DND-41 (cell line): ENCODE measurements at regions not wholly inside any gene's neighbourhood (a gene's known extent, or its start where the extent isn't known, plus 50 kb on each side); places are given as distances from the start of the nearest gene placed in this dataset.

Experiments
- ATAC-seq: fragments of 200-7000 bp; cut with Tn5 transposase; 3 replicates; pipeline ENCODE4 v1.9.1; 2021; ENCODE audit warnings: low read depth; ENCODE audit not compliant: insufficient read depth
- DNase-seq: peaks from one replicate; pipeline ENCODE4 v3.0.0-alpha.2; 2020
- H2AFZ ChIP-seq: 2 replicates; pipeline ENCODE4 v1.6.0; 2012; ENCODE audit warnings: low read depth, low read length
- H3K27ac ChIP-seq: 2 replicates; pipeline ENCODE4 v1.5.1; 2012; ENCODE audit warnings: low read length, inconsistent platforms
- H3K27me3 ChIP-seq: fragments of 200-600 bp; sonication (generic); 2 replicates; pipeline ENCODE4 v1.6.0; 2012; ENCODE audit warnings: low read length, mild to moderate bottlenecking, inconsistent platforms; ENCODE audit not compliant: insufficient read depth, poor library complexity
- H3K36me3 ChIP-seq: 2 replicates; pipeline ENCODE4 v1.5.1; 2012; ENCODE audit warnings: low read length, inconsistent platforms; ENCODE audit not compliant: insufficient read depth
- H3K4me1 ChIP-seq: 2 replicates; pipeline ENCODE4 v1.5.1; 2012; ENCODE audit warnings: mild to moderate bottlenecking, low read length; ENCODE audit not compliant: insufficient read depth
- H3K4me2 ChIP-seq: 2 replicates; pipeline ENCODE4 v1.6.0; 2012; ENCODE audit warnings: mild to moderate bottlenecking, moderate library complexity, low read length, inconsistent platforms; ENCODE audit not compliant: insufficient read depth
- H3K4me3 ChIP-seq, 2 experiments: fragments of 200-600 bp in 1 of 2; shearing (Covaris generic) in 1 of 2; 2 replicates each; pipeline ENCODE4 v1.5.1; 2012 to 2016; ENCODE audit warnings: inconsistent platforms in 2 of 2, low read length in 2 of 2, mild to moderate bottlenecking in 2 of 2, low read depth in 1 of 2, moderate library complexity in 1 of 2
- H3K79me2 ChIP-seq: 2 replicates; pipeline ENCODE4 v1.6.0; 2012; ENCODE audit warnings: low read length, inconsistent platforms; ENCODE audit not compliant: insufficient read depth
- H3K9ac ChIP-seq: 2 replicates; pipeline ENCODE4 v1.6.0; 2012; ENCODE audit warnings: low read depth, mild to moderate bottlenecking, inconsistent platforms, low read length, moderate library complexity
- H3K9me3 ChIP-seq: 2 replicates; pipeline ENCODE4 v1.5.1; 2012; ENCODE audit warnings: low read length, moderate library complexity, mild to moderate bottlenecking, inconsistent platforms; ENCODE audit not compliant: insufficient read depth, severe bottlenecking
- H4K20me1 ChIP-seq: 2 replicates; pipeline ENCODE4 v1.6.0; 2012; ENCODE audit warnings: low read length; ENCODE audit not compliant: insufficient read depth
- EZH2 ChIP-seq: IDR thresholded peaks from 3 replicates; pipeline ENCODE4 v1.6.1; 2012; ENCODE audit warnings: borderline replicate concordance, low read depth, mild to moderate bottlenecking, moderate library complexity, low read length, inconsistent platforms; ENCODE audit not compliant: severe bottlenecking
- TF ChIP-seq, protein P1 (sequence below): IDR thresholded peaks from 2 replicates; pipeline ENCODE4 v1.5.1; 2012; ENCODE audit warnings: borderline replicate concordance, low read length, moderate library complexity, mild to moderate bottlenecking; ENCODE audit not compliant: poor library complexity, severe bottlenecking; ENCODE audit errors: extremely low read depth

DNA sequence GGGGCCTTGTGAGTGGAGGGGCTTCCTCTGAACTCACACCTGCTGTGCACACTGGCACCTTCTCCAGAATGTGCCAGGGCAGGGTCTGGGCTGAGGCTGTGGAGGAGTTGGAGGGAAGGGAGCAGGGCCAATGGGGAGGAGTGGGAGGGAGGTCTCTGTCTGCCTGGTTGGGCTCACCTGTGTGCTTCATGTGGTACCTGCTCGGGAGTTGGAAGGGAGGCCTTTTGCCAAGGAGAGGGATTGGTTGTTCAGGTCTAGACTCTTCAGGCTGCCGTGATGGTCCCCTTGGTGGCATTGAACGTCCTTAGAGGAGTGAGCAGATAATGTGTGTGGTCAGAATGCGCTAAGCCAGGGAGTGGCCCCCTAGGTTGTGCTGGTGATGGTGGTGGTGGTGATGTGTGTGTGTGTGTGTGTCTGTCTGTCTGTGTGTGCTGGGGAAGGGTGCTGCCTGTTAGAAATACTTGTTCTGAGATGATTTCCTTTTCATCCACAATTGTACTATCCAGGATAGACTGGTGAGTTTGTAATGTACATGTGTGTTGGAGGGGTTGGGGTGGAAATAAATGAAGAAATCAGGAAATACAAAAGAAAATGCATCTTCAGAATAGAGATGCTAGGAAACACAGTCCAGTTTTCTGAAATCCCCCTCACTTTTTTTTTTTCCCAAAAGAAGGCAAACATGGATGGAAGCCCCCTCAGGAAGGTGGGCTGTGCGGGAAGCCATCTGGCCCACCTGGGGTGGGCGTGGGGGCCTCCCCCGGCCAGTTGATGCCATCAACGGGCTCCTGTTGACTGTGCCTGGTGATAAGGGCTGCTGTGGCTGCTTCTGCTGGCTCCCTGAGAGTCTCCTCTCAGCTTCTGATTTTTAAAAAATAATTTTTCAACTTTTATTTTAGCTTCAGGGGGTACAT lies 140.5 kb upstream of the ZNF536 start:
- Histone ChIP-seq H3K4me2 (no peak overlapping the region), H3K27ac (no peak overlapping the region), H2AFZ (no peak overlapping the region), H3K4me3 (no peak overlapping the region), H3K9ac (no peak overlapping the region), H4K20me1 (no peaks in the 10 kb centered on the region), H3K27me3 (no peaks in the 10 kb centered on the region), H3K79me2 (no peaks in the 10 kb centered on the region), H3K4me1 (peaks cover 14% of the 10 kb centered on the region), H3K36me3 (no peaks in the 10 kb centered on the region), H3K9me3 (no peaks in the 10 kb centered on the region)
- TF ChIP-seq EZH2, result no peak
- TF ChIP-seq, protein P1, sequence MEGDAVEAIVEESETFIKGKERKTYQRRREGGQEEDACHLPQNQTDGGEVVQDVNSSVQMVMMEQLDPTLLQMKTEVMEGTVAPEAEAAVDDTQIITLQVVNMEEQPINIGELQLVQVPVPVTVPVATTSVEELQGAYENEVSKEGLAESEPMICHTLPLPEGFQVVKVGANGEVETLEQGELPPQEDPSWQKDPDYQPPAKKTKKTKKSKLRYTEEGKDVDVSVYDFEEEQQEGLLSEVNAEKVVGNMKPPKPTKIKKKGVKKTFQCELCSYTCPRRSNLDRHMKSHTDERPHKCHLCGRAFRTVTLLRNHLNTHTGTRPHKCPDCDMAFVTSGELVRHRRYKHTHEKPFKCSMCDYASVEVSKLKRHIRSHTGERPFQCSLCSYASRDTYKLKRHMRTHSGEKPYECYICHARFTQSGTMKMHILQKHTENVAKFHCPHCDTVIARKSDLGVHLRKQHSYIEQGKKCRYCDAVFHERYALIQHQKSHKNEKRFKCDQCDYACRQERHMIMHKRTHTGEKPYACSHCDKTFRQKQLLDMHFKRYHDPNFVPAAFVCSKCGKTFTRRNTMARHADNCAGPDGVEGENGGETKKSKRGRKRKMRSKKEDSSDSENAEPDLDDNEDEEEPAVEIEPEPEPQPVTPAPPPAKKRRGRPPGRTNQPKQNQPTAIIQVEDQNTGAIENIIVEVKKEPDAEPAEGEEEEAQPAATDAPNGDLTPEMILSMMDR, result no peak
- ATAC-seq (no peak), DNase-seq (no peak)

DNA sequence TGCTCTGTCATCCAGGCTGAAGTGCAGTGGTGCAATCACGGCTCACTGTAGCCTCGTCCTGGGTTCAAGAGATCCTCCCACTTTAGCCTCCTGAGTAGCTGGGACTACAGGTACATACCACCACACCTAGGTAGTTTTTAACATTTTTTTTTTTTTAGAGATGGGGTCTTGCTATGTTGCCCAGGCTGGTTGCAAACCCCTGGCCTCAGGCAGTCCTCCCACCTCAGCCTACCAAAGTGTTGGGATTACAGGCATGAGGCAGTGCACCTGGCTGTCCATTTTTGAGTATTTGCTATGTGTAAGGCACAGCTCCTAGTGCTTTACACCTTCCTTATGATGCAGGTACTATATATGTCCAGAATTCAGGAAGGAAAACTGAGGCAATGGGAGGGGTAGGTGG lies 138.8 kb upstream of the ZNF536 start:
- TF ChIP-seq, protein P1, result no peak
- no peak for TF ChIP-seq EZH2
- H3K4me2 ChIP-seq, result no peak overlapping the region
- peaks cover 14% of the 10 kb centered on the region for H3K4me1 ChIP-seq
- no peaks in the 10 kb centered on the region for H3K27me3 ChIP-seq
- no peaks in the 10 kb centered on the region for H3K9me3 ChIP-seq
- no peak for ATAC-seq
- no peaks in the 10 kb centered on the region for H3K79me2 ChIP-seq
- H3K36me3 ChIP-seq, result no peaks in the 10 kb centered on the region
- H3K4me3 ChIP-seq, result no peak overlapping the region
- no peak overlapping the region for H3K9ac ChIP-seq
- no peak for DNase-seq
- H2AFZ ChIP-seq, result no peak overlapping the region
- H4K20me1 ChIP-seq, result no peaks in the 10 kb centered on the region
- H3K27ac ChIP-seq, result no peak overlapping the region

DNA sequence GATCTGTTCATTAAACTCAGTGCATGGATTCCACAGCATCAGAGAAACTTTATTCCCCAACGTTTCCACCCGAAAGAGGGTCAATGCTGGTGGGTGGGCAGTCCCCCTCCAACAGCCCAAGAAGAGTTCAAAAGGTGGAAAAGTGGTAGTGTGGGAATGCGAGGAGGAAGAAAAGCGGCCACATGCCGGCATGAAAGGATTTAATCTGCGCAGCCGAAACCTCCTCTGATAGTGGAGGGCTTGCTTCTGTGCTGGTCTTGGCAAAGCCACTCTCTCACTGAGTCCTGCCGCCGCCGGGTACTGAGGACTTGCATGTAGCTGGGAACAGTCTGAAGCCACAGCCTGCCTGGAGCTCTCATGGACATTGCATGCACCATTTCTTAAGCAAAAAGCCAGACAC lies 136.2 kb upstream of the ZNF536 start:
- TF ChIP-seq, protein P1, result no peak
- no peak for TF ChIP-seq EZH2
- no peak overlapping the region for H3K9ac ChIP-seq
- ATAC-seq (no peak), DNase-seq (no peak)
- no peaks in the 10 kb centered on the region for H3K9me3 ChIP-seq
- H3K79me2 ChIP-seq, result no peaks in the 10 kb centered on the region
- H3K4me1 ChIP-seq, result peaks cover 7% of the 10 kb centered on the region
- no peaks in the 10 kb centered on the region for H3K27me3 ChIP-seq
- H3K27ac ChIP-seq, result no peak overlapping the region
- H3K4me3 ChIP-seq, result no peak overlapping the region
- H3K36me3 ChIP-seq, result no peaks in the 10 kb centered on the region
- H4K20me1 ChIP-seq, result no peaks in the 10 kb centered on the region
- H2AFZ ChIP-seq, result no peak overlapping the region
- no peak overlapping the region for H3K4me2 ChIP-seq
